Epithelial cell of proximal tubule (primary cell): ENCODE measurements at regions not wholly inside any gene's neighbourhood (a gene's known extent, or its start where the extent isn't known, plus 50 kb on each side); places are given as distances from the start of the nearest gene placed in this dataset.
A peak's percentile ranks its signal among the peaks of the same experiment; 100 is the strongest.

ENCODE experiments used
- DNase-seq: peaks from one replicate; pipeline ENCODE4 v3.0.0-alpha.2; 2011; ENCODE audit warnings: low read depth
- H3K4me3 ChIP-seq: 2 replicates; pipeline ENCODE4 v1.5.1; 2011; ENCODE audit warnings: low read depth, mild to moderate bottlenecking, low read length
- CTCF ChIP-seq: conservative IDR thresholded peaks from 2 replicates; pipeline ENCODE4 v1.5.1; 2012; ENCODE audit warnings: low read depth, mild to moderate bottlenecking, low read length

GRCh38 chr14:65238456-65238855 lies 136.1 kb upstream of the MAX start:
- no peak for TF ChIP-seq CTCF
- peak; percentile 89 for DNase-seq
- no peak overlapping the region for H3K4me3 ChIP-seq

- DNase-seq: no peak
- no peak overlapping the region for H3K4me3 ChIP-seq
- no peak for TF ChIP-seq CTCF
Measured at GRCh38 chr14:65239143-65239937, 137.0 kb upstream of the MAX start.

GRCh38 chr14:65239938-65240296 lies 137.6 kb upstream of the MAX start:
- no peak for DNase-seq
- no peak for TF ChIP-seq CTCF
- no peak overlapping the region for H3K4me3 ChIP-seq

- no peak overlapping the region for H3K4me3 ChIP-seq
- no peak for DNase-seq
- TF ChIP-seq CTCF: no peak
Measured at GRCh38 chr14:65241125-65241752, 138.9 kb upstream of the MAX start.

- H3K4me3 ChIP-seq: no peak overlapping the region
- TF ChIP-seq CTCF: no peak
- DNase-seq: no peak
Measured at GRCh38 chr14:65242732-65243134, 140.4 kb upstream of the MAX start.

- no peak overlapping the region for H3K4me3 ChIP-seq
- DNase-seq: no peak
- no peak for TF ChIP-seq CTCF
Measured at GRCh38 chr14:65243766-65244442, 141.6 kb upstream of the MAX start.
